HCT116 (cell line): ENCODE measurements at regions not wholly inside any gene's neighbourhood (a gene's known extent, or its start where the extent isn't known, plus 50 kb on each side); places are given as distances from the start of the nearest gene placed in this dataset.

Experiments used
- ATAC-seq: fragments of 200-7000 bp; cut with Tn5 transposase; 2 replicates; pipeline ENCODE4 v1.9.1; 2020; ENCODE audit warnings: mild to moderate bottlenecking, moderate library complexity
- BruUV-seq: library from RNA; stranded (reverse); fragments of 400-500 nt; replicated peaks from 2 replicates; lab custom pipeline; 2021; lab: Mats Ljungman, UMichigan
- CTCF ChIA-PET: fragments of 300-600 bp; sonication (Branson Sonifier 250); formaldehyde crosslinking; loops from one replicate; lab custom pipeline; 2021; ENCODE audit warnings: antibody characterized with exemption; lab: Charles Lee
- POLR2A ChIA-PET: fragments of 300-600, 350-600 bp; sonication (Branson Sonifier 250); formaldehyde crosslinking; loops from one replicate; lab custom pipeline; 2021; ENCODE audit warnings: antibody characterized with exemption; lab: Charles Lee
- RAD21 ChIA-PET, 2 experiments: fragments of 300-600 bp; sonication (Branson Sonifier 250); formaldehyde crosslinking; loops; one replicate each; lab custom pipeline; 2023; ENCODE audit warnings: low total read pairs in 2 of 2; ENCODE audit not compliant: uncharacterized antibody in 2 of 2, unreplicated experiment in 2 of 2, low non-redundant PET in 1 of 2; lab: Charles Lee
- DNase-seq: peaks from one replicate; pipeline ENCODE4 v3.0.0-alpha.2; 2010; ENCODE audit warnings: low read depth, low spot score
- H2AFZ ChIP-seq: fragments of 200-600 bp; shearing (Covaris generic), sonication (generic); 2 replicates; pipeline ENCODE4 v1.6.1; 2017; ENCODE audit warnings: low read depth, mixed run types, mixed read lengths, antibody characterized with exemption, low read length; ENCODE audit not compliant: poor library complexity, severe bottlenecking
- H3K27ac ChIP-seq: 2 replicates; pipeline ENCODE4 v1.5.1; 2012; ENCODE audit warnings: low read depth, low read length
- H3K27me3 ChIP-seq: fragments of 200-600 bp; sonication (generic); 2 replicates; pipeline ENCODE4 v1.6.1; 2016; ENCODE audit warnings: mixed run types, low read length, mixed read lengths; ENCODE audit not compliant: insufficient read depth
- H3K36me3 ChIP-seq, 2 experiments: fragments of 200-500 bp in 1 of 2; fragments of 200-600 bp in 1 of 2; sonication (Bioruptor generic) in 1 of 2; sonication (generic) in 1 of 2; 2 replicates each; pipeline versions ENCODE4 v1.5.1 to v1.6.1; 2014 to 2016; ENCODE audit warnings: low read length in 2 of 2, inconsistent platforms in 1 of 2, mixed read lengths in 1 of 2, mixed run types in 1 of 2; ENCODE audit not compliant: insufficient read depth in 2 of 2, control insufficient read depth in 1 of 2
- H3K4me1 ChIP-seq, 2 experiments: fragments of 200-600 bp in 1 of 2; sonication (generic) in 1 of 2; 2 replicates each; pipeline versions ENCODE4 v1.5.1 to v1.6.1; 2012 to 2017; ENCODE audit warnings: low read length in 2 of 2, inconsistent platforms in 1 of 2, mild to moderate bottlenecking in 1 of 2, mixed read lengths in 1 of 2, mixed run types in 1 of 2, moderate library complexity in 1 of 2; ENCODE audit not compliant: insufficient read depth in 2 of 2, control insufficient read depth in 1 of 2
- H3K4me2 ChIP-seq: fragments of 200-600 bp; sonication (generic); 2 replicates; pipeline ENCODE4 v1.6.1; 2017; ENCODE audit warnings: mixed run types, low read length, mixed read lengths
- H3K4me3 ChIP-seq, 2 experiments: fragments of 200-600 bp in 1 of 2; sonication (generic) in 1 of 2; replicated peaks in 1 of 2; 2 replicates each; pipeline ENCODE4 v1.5.1; 2011 to 2016; ENCODE audit warnings: low read length in 2 of 2, control low read depth in 1 of 2, low read depth in 1 of 2, mild to moderate bottlenecking in 1 of 2, mixed read lengths in 1 of 2, mixed run types in 1 of 2
- H3K79me2 ChIP-seq: fragments of 200-600 bp; sonication (generic); 2 replicates; pipeline ENCODE4 v1.6.1; 2017; ENCODE audit warnings: mild to moderate bottlenecking, mixed run types, low read length, moderate library complexity, mixed read lengths; ENCODE audit not compliant: insufficient read depth
- H3K9ac ChIP-seq: fragments of 200-600 bp; sonication (generic); 2 replicates; pipeline ENCODE4 v1.6.1; 2016; ENCODE audit warnings: low read length, mixed read lengths
- H3K9me2 ChIP-seq: fragments of 200-600 bp; sonication (generic), shearing (Covaris generic); 2 replicates; pipeline ENCODE4 v1.6.1; 2017; ENCODE audit warnings: mixed run types, mild to moderate bottlenecking, moderate library complexity; ENCODE audit not compliant: insufficient read depth
- H3K9me3 ChIP-seq, 2 experiments: fragments of 200-500 bp in 1 of 2; fragments of 200-600 bp in 1 of 2; sonication (Bioruptor generic) in 1 of 2; sonication (generic) in 1 of 2; 2 replicates each; pipeline ENCODE4 v1.6.1; 2014 to 2017; ENCODE audit warnings: low read length in 2 of 2, mixed read lengths in 2 of 2, inconsistent platforms in 1 of 2, low read depth in 1 of 2, mild to moderate bottlenecking in 1 of 2, mixed run types in 1 of 2, moderate library complexity in 1 of 2; ENCODE audit not compliant: control insufficient read depth in 1 of 2, insufficient read depth in 1 of 2
- H4K20me1 ChIP-seq: fragments of 200-600 bp; sonication (generic), shearing (Covaris generic); 2 replicates; pipeline ENCODE4 v1.6.1; 2017; ENCODE audit warnings: mixed run types, mild to moderate bottlenecking, moderate library complexity; ENCODE audit not compliant: insufficient read depth
- CBX3 ChIP-seq: IDR thresholded peaks from 2 replicates; pipeline ENCODE4 v1.6.1; 2012; ENCODE audit warnings: low read depth
- CEBPB ChIP-seq: IDR thresholded peaks from 2 replicates; pipeline ENCODE4 v1.6.1; 2012; ENCODE audit warnings: low read depth
- EGR1 ChIP-seq: IDR thresholded peaks from 2 replicates; pipeline ENCODE4 v1.6.1; 2012; ENCODE audit warnings: low read depth
- ELF1 ChIP-seq: IDR thresholded peaks from 2 replicates; pipeline ENCODE4 v1.6.1; 2012; ENCODE audit warnings: low read depth, borderline replicate concordance
- EZH2 ChIP-seq: fragments of 200-600 bp; sonication (generic); IDR thresholded peaks from 2 replicates; pipeline ENCODE4 v1.6.1; 2017; ENCODE audit warnings: antibody characterized with exemption, mixed run types
- EZH2phosphoT487 ChIP-seq: fragments of 200-600 bp; IDR thresholded peaks from 2 replicates; pipeline ENCODE4 v1.6.1; 2018; ENCODE audit warnings: antibody characterized with exemption, borderline replicate concordance
- FOSL1 ChIP-seq: IDR thresholded peaks from 2 replicates; pipeline ENCODE4 v1.6.1; 2012; ENCODE audit warnings: low read depth
- JUND ChIP-seq: IDR thresholded peaks from 2 replicates; pipeline ENCODE4 v1.6.1; 2012
- POLR2AphosphoS5 ChIP-seq: IDR thresholded peaks from 2 replicates; pipeline ENCODE4 v1.6.1; 2011; ENCODE audit warnings: mild to moderate bottlenecking, low read depth, low read length, moderate library complexity
- RAD21 ChIP-seq: IDR thresholded peaks from 2 replicates; pipeline ENCODE4 v1.6.1; 2012; ENCODE audit warnings: low read depth, mild to moderate bottlenecking
- SIN3A ChIP-seq: IDR thresholded peaks from 2 replicates; pipeline ENCODE4 v1.6.1; 2012; ENCODE audit warnings: low read depth
- SP1 ChIP-seq: IDR thresholded peaks from 2 replicates; pipeline ENCODE4 v1.6.1; 2012; ENCODE audit warnings: low read depth
- SRF ChIP-seq: IDR thresholded peaks from 2 replicates; pipeline ENCODE4 v1.6.1; 2012; ENCODE audit warnings: low read depth
- YY1 ChIP-seq: IDR thresholded peaks from 2 replicates; pipeline ENCODE4 v1.6.1; 2011; ENCODE audit warnings: low read length, low read depth, moderate library complexity, mild to moderate bottlenecking; ENCODE audit not compliant: insufficient replicate concordance; ENCODE audit errors: extremely low read depth
- ZFX ChIP-seq: fragments of 450-650 bp; IDR thresholded peaks from 2 replicates; pipeline ENCODE4 v1.6.1; 2017
- ZNF274 ChIP-seq: fragments of 200-500 bp; sonication (Bioruptor generic); IDR thresholded peaks from 2 replicates; pipeline ENCODE4 v1.6.1; 2014; ENCODE audit warnings: mild to moderate bottlenecking, low read depth, low read length, inconsistent platforms
- intact Hi-C: fragments of 100-400 bp; cut with micrococcal nuclease; formaldehyde crosslinking; loops from 2 replicates; pipeline ENCODE4 v1.10.0; 2022
- TF ChIP-seq, protein P1 (sequence below): IDR thresholded peaks from 2 replicates; pipeline ENCODE4 v1.6.1; 2012
- TF ChIP-seq, protein P2 (sequence below), 3 experiments: fragments of 200-600 bp in 1 of 3; sonication (generic) in 1 of 3; IDR thresholded peaks in 2 of 3; conservative IDR thresholded peaks in 1 of 3; 2 replicates each; pipeline ENCODE4 v1.5.1; 2012 to 2017; ENCODE audit warnings: low read depth in 2 of 3, low read length in 2 of 3, antibody characterized with exemption in 1 of 3, borderline replicate concordance in 1 of 3, control low read depth in 1 of 3, mild to moderate bottlenecking in 1 of 3, mixed read lengths in 1 of 3, mixed run types in 1 of 3, moderate library complexity in 1 of 3; ENCODE audit not compliant: insufficient read depth in 1 of 3
- TF ChIP-seq, protein P3 (sequence below): IDR thresholded peaks from 2 replicates; pipeline ENCODE4 v1.6.1; 2012; ENCODE audit warnings: low read depth
- TF ChIP-seq, protein P4 (sequence below): IDR thresholded peaks from 2 replicates; pipeline ENCODE4 v1.6.1; 2012

DNA sequence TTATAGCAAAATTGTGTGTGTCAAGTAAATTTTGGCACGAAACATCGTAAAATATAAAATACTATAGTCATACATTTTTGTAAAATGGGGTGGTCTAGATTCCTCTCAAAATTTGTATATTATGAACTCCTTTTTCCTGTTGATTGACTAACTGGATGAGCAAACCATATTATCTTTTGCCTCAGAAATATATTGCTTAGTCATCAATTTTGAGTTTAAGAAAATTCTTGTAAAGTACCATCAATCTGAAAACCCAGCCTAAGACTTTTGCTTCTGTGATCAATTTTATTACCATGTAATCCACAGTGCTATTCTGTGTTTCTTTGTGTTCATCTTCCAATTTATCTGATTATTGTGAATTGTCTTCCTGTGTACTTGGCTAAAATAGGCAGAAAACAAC, 98.0 kb upstream of the PCDH18 start (continued):
- TF ChIP-seq SRF (no peak), FOSL1 (no peak)
- TF ChIP-seq, protein P1, sequence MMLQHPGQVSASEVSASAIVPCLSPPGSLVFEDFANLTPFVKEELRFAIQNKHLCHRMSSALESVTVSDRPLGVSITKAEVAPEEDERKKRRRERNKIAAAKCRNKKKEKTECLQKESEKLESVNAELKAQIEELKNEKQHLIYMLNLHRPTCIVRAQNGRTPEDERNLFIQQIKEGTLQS = no peak

DNA sequence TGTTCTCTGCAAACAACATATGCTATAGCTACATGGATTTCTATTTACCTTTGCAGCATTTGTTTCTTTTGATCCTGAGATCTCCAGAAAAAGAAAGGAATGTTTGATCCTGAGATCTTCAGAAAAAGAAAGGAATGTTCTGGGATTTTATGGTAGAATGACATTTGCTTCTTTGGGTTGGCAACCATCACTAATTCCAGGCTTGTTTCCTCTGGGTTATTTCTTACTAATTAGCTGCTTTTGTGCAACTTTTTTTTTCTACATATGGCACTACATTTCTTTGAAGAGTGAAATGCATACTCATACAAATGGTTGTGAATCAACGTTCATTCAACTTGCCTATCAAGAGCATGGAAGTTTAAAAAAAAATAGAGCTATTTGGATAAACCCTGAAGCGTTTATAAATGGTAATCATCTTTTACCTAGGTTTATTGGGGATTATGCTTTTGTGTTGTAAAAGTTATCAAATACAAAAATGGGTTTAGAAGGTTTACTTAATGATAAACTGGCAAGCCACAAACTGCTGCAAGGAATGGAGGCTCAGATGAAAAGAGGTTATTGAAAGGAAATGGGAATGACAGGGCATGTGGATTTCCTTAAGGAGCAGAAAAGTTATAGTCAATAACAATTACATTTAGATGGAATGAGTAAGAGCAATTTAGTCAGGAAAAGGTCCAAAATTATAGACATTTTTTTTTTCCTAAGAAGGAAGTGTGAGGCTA, 95.6 kb upstream of the PCDH18 start:
- ATAC-seq = no peak

More for the DNA sequence above, 95.6 kb upstream of the PCDH18 start:
- Histone ChIP-seq H3K27me3 (no peaks in the 10 kb centered on the region), H3K36me3 (no peaks in the 10 kb centered on the region), H2AFZ (no peak overlapping the region), H3K9me3 (no peaks in the 10 kb centered on the region), H3K4me1 (no peaks in the 10 kb centered on the region), H3K27ac (no peak overlapping the region), H3K79me2 (no peaks in the 10 kb centered on the region), H4K20me1 (no peaks in the 10 kb centered on the region), H3K4me2 (no peak overlapping the region), H3K9me2 (no peaks in the 10 kb centered on the region; the same call in none of the 2 replicates), H3K9ac (no peak overlapping the region), H3K4me3 (no peak overlapping the region)
- RAD21 ChIA-PET = no interaction called here
- no TSS peak for BruUV-seq
- intact Hi-C loops = no loop called here
- CTCF ChIA-PET = no interaction called here
- POLR2A ChIA-PET = no interaction called here
- TF ChIP-seq ZFX (no peak), EGR1 (no peak), ELF1 (no peak), SRF (no peak), FOSL1 (no peak), YY1 (no peak), CEBPB (no peak), JUND (no peak), SP1 (no peak), CBX3 (no peak), ZNF274 (no peak), EZH2phosphoT487 (no peak), EZH2 (no peak), RAD21 (no peak), POLR2AphosphoS5 (no peak), SIN3A (no peak)
- TF ChIP-seq, protein P1 = no peak
- TF ChIP-seq, protein P2, sequence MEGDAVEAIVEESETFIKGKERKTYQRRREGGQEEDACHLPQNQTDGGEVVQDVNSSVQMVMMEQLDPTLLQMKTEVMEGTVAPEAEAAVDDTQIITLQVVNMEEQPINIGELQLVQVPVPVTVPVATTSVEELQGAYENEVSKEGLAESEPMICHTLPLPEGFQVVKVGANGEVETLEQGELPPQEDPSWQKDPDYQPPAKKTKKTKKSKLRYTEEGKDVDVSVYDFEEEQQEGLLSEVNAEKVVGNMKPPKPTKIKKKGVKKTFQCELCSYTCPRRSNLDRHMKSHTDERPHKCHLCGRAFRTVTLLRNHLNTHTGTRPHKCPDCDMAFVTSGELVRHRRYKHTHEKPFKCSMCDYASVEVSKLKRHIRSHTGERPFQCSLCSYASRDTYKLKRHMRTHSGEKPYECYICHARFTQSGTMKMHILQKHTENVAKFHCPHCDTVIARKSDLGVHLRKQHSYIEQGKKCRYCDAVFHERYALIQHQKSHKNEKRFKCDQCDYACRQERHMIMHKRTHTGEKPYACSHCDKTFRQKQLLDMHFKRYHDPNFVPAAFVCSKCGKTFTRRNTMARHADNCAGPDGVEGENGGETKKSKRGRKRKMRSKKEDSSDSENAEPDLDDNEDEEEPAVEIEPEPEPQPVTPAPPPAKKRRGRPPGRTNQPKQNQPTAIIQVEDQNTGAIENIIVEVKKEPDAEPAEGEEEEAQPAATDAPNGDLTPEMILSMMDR (IDR thresholded peaks at IDR 0.05 in 2 of 3, conservative IDR thresholded peaks at IDR 0.05 in 1 of 3; ENCODE audit: borderline replicate concordance in 1 of 3, insufficient read depth in 1 of 3, low read depth in 2 of 3, low read length in 2 of 3) = no peak
- TF ChIP-seq, protein P3, sequence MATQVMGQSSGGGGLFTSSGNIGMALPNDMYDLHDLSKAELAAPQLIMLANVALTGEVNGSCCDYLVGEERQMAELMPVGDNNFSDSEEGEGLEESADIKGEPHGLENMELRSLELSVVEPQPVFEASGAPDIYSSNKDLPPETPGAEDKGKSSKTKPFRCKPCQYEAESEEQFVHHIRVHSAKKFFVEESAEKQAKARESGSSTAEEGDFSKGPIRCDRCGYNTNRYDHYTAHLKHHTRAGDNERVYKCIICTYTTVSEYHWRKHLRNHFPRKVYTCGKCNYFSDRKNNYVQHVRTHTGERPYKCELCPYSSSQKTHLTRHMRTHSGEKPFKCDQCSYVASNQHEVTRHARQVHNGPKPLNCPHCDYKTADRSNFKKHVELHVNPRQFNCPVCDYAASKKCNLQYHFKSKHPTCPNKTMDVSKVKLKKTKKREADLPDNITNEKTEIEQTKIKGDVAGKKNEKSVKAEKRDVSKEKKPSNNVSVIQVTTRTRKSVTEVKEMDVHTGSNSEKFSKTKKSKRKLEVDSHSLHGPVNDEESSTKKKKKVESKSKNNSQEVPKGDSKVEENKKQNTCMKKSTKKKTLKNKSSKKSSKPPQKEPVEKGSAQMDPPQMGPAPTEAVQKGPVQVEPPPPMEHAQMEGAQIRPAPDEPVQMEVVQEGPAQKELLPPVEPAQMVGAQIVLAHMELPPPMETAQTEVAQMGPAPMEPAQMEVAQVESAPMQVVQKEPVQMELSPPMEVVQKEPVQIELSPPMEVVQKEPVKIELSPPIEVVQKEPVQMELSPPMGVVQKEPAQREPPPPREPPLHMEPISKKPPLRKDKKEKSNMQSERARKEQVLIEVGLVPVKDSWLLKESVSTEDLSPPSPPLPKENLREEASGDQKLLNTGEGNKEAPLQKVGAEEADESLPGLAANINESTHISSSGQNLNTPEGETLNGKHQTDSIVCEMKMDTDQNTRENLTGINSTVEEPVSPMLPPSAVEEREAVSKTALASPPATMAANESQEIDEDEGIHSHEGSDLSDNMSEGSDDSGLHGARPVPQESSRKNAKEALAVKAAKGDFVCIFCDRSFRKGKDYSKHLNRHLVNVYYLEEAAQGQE = no peak
- TF ChIP-seq, protein P4, sequence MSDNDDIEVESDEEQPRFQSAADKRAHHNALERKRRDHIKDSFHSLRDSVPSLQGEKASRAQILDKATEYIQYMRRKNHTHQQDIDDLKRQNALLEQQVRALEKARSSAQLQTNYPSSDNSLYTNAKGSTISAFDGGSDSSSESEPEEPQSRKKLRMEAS = no peak
- DNase-seq = no peak
